Naive B cell (primary cell): ENCODE measurements at regions not wholly inside any gene's neighbourhood (a gene's known extent, or its start where the extent isn't known, plus 50 kb on each side); places are given as distances from the start of the nearest gene placed in this dataset.
A peak's percentile ranks its signal among the peaks of the same experiment; 100 is the strongest.

ENCODE experiments used
- ATAC-seq, 2 donors: fragments of 150-1000 bp; cut with Tn5 transposase; 2 replicates each; pipeline ENCODE4 v1.10.0; 2021; ENCODE audit warnings: low read depth in 2 of 2, mild to moderate bottlenecking in 2 of 2, moderate library complexity in 2 of 2
- DNase-seq: peaks from one replicate; pipeline ENCODE4 v3.0.0; 2022
- H3K27ac Mint-ChIP-seq, 6 donors: one replicate each; pipeline ENCODE4 v1.8.0; 2020 to 2022; ENCODE audit warnings: mild to moderate bottlenecking in 6 of 6, mixed read lengths in 6 of 6, moderate library complexity in 5 of 6, inconsistent platforms in 2 of 6
- H3K27me3 Mint-ChIP-seq, 3 donors: one replicate each; pipeline ENCODE4 v1.8.0; 2021 to 2022; ENCODE audit warnings: mixed read lengths in 3 of 3, mild to moderate bottlenecking in 1 of 3
- H3K36me3 Mint-ChIP-seq, 2 donors: one replicate each; pipeline ENCODE4 v1.8.0; 2020 to 2022; ENCODE audit warnings: mixed read lengths in 2 of 2, inconsistent platforms in 1 of 2, mild to moderate bottlenecking in 1 of 2
- H3K4me1 Mint-ChIP-seq, 3 donors: one replicate each; pipeline ENCODE4 v1.8.0; 2020 to 2022; ENCODE audit warnings: mixed read lengths in 3 of 3, inconsistent platforms in 1 of 3, mild to moderate bottlenecking in 1 of 3, moderate library complexity in 1 of 3
- H3K4me3 Mint-ChIP-seq, 8 donors: one replicate each; pipeline ENCODE4 v1.8.0; 2020 to 2022; ENCODE audit warnings: mild to moderate bottlenecking in 8 of 8, mixed read lengths in 8 of 8, moderate library complexity in 8 of 8, inconsistent platforms in 2 of 8
- H3K9me3 Mint-ChIP-seq, 7 donors: one replicate each; pipeline ENCODE4 v1.8.0; 2020 to 2022; ENCODE audit warnings: mixed read lengths in 7 of 7, mild to moderate bottlenecking in 5 of 7, inconsistent platforms in 2 of 7, moderate library complexity in 1 of 7

DNA sequence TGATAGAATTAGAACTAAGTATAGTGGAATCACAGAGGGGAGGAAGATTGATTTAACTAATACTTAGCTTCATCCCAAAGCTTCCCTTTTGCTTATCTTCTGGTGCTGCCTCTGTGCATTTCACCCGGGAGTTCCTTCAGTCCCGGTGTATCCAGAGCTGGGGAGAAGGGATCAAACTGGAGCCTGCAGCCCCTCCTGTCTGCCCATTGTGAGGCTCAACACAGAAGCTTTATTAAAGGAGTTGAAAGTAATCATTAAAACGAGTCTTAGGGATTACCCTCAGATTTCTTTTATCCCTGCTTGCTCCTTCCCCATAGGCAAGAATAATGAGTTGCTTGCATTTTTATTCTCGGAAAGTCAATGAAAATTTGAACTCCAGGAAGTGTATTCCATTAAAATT is 739.7 kb upstream of the DDX18 start:
- Mint-ChIP-seq H3K36me3 (no peaks in the 10 kb centered on the region), H3K4me1 (no peaks in the 10 kb centered on the region), H3K4me3 (no peak overlapping the region), H3K27me3 (no peaks in the 10 kb centered on the region), H3K27ac (no peak overlapping the region), H3K9me3 (peaks cover 0 to 20% (median 10%) of the 10 kb centered on the region in 7 donors)
- DNase-seq (no peak), ATAC-seq (no peak)

DNA sequence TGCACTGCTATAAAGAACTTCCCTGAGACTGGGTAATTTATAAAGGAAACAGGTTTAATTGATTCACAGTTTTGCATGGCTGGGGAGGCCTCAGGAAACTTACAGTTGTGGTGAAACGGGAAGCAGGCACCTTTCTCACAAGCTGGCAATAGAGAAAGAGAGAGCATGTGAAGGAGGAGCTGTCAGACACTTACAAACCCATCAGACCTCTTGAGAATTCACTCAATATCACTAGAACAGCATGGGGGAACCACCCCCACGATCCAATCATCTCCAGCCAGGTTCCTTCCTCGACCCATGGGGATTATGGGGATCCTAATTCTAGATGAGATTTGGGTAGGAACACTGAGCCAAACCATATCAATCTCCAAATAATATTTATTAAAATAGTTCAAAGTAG is 729.2 kb upstream of the DDX18 start:
- Mint-ChIP-seq H3K9me3 (peaks cover 0 to 17% (median 2%) of the 10 kb centered on the region in 7 donors), H3K4me1 (no peaks in the 10 kb centered on the region)

DNA sequence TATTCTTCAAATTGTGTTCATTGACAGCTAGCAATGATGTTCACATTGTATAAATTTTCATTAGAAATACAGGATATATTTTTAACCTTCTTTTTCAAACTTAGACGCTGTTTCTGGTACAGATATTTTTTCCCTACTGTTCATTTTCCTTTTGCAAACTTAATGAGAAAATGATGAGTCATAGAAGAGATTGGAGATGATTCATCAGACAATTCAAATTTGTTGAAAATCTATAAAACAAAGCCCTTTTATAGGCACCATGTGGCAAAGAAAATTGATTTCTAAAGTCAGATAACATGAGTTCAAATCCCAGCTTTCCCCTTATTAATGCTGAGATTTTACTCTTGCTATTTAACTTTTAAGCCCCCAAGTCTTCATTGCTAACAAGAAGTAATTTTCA is 728.8 kb upstream of the DDX18 start:
- ATAC-seq (no peak), DNase-seq (no peak)
- H3K27ac Mint-ChIP-seq = no peak overlapping the region
- no peaks in the 10 kb centered on the region for H3K27me3 Mint-ChIP-seq
- H3K4me3 Mint-ChIP-seq = no peak overlapping the region
- H3K36me3 Mint-ChIP-seq = no peaks in the 10 kb centered on the region
- H3K4me1 Mint-ChIP-seq = no peaks in the 10 kb centered on the region
- peaks cover 0 to 16% (median 2%) of the 10 kb centered on the region in 7 donors for H3K9me3 Mint-ChIP-seq

More for the DNA sequence above, 729.2 kb upstream of the DDX18 start:
- ATAC-seq (no peak), DNase-seq (no peak)
- no peaks in the 10 kb centered on the region for H3K27me3 Mint-ChIP-seq
- H3K27ac Mint-ChIP-seq = no peak overlapping the region
- no peak overlapping the region for H3K4me3 Mint-ChIP-seq
- no peaks in the 10 kb centered on the region for H3K36me3 Mint-ChIP-seq

DNA sequence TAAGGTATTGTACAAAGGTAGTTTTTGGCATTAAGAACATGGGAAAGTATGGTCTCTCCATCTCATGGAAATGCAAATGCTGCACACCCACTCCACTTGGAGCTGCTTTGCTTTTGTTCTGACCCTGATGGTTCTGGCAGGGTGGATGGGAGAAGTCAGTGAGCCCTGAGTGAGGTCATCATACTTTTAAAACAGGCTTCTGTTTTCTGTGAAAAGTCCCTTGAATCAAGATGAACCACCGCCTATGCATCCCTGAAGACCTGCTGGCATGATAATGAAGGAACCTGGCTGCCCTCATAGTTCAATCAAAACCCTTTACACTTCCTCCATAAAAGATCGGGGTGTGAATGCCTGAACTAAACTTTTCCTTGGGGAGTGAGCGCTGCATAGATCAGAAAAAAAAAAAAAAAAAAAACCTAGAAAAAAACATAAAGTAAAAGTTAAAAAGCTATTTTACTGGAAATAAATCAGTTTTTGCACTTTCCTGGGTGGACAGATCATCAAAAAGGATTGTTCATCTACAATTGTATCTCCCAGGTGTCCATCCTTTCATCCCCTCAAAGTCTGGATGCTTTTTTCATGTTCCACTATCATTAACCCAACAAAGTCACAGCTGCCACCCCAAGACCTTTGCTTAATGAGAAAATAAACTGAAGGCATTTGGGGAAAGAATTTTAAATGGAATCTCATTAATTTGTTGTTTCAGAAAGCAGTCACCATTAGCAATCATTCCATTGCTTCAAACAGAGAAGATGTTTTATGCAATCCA is 728.1 kb upstream of the DDX18 start:
- H3K4me3 Mint-ChIP-seq = no peak overlapping the region
- no peaks in the 10 kb centered on the region for H3K27me3 Mint-ChIP-seq
- no peaks in the 10 kb centered on the region for H3K4me1 Mint-ChIP-seq
- H3K27ac Mint-ChIP-seq = no peak overlapping the region
- ATAC-seq (no peak), DNase-seq (no peak)
- no peaks in the 10 kb centered on the region for H3K36me3 Mint-ChIP-seq
- H3K9me3 Mint-ChIP-seq = peaks cover 0 to 12% (median 1%) of the 10 kb centered on the region in 7 donors

DNA sequence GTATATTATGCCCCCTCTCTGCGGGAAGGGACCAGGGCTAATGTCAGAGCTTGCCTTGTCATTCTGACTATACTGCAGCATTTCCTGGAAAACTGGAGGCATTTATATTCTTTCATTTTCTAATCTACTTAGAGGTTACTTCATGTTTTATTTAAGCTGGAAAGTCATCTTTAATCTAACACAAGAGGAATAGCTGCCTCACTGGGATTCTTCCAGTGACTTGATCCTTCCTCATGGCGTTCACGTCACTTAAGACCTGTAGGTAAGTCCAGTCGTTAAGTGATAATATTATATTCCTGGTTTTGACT is 727.6 kb upstream of the DDX18 start:
- H3K27me3 Mint-ChIP-seq = no peaks in the 10 kb centered on the region
- H3K9me3 Mint-ChIP-seq = peaks cover 0 to 9% (median under 1%) of the 10 kb centered on the region in 7 donors
- H3K36me3 Mint-ChIP-seq = no peaks in the 10 kb centered on the region
- no peaks in the 10 kb centered on the region for H3K4me1 Mint-ChIP-seq
- no peak overlapping the region for H3K4me3 Mint-ChIP-seq
- DNase-seq (no peak), ATAC-seq (no peak)
- H3K27ac Mint-ChIP-seq = no peak overlapping the region

DNA sequence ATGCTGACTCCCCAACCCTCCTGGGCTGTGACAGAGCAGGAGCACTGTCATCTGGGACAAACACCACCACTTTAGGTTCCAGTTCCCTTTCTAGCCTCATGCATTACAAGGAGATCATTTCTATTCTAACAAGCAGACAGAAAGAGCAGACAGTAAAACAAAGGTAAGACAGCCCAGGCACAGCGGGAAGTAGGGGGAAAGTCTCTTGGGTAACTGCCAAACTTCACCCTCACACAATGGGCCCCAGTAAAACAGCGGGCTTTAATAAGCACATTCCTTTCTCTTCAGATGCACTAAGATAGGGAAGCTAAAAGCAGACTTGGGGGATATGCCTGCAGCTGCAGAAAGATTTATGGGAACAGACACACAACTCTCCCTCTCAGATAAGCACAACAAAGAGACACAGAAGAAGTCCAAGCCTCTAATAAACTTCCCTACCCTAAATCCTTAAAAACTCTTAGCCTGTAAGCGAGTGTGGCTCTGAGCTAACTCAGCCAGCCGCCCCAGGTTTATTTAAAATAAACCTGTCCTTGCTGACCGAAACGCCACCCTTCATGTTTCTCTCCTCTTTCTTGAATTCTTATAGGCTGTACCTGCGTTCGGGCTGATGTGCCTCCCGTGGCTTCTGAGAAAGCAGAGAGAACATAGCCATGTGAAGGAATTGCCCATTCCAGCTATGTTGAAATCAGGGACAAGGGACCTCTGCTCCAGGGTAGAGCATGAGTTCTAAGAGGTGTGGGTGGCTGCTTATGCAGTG is 726.8 kb upstream of the DDX18 start:
- Mint-ChIP-seq H3K4me3 (no peak overlapping the region), H3K27me3 (no peaks in the 10 kb centered on the region), H3K9me3 (peaks cover 0 to 9% (median 2%) of the 10 kb centered on the region in 7 donors), H3K36me3 (no peaks in the 10 kb centered on the region), H3K4me1 (no peaks in the 10 kb centered on the region), H3K27ac (no peak overlapping the region)
- no peak for ATAC-seq
- no peak for DNase-seq

DNA sequence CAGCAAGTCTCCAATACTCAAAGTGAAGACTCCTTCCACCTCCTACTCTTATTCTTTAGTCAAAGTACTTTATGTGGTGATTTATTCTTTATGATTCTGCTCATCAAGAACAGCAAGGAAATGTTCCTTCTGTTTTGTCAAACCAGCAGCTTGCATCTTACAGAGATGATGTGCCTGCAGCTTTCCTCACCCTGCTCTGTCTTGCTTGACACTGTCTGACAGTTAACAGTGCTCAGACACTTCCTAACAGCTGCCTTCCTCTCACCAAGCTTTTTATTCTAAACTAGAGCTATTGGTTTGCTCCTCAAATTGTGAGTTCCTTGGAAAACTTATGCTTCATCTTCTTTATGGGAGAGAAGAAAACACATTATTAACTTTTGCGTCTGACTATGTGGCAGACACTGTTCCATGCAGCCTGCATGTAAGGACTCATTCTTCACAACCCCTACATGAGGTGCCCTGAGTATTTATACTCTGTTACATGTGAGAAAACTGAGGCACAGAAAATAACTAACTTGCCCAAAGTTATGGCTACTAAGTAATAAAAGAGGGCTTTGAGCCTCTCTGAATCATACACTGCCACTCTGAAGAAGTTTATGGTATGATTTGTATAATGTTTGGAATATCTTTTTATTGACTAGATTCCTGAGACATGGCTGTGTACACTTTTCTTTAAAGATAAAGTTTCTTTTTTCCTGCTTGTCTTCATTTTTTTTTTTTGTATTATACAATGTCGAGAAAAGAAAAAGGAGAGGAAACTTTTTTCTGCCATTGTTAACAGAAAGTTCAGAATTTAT is 723.3 kb upstream of the DDX18 start:
- Mint-ChIP-seq H3K4me1 (no peaks in the 10 kb centered on the region), H3K27ac (no peak overlapping the region), H3K36me3 (no peaks in the 10 kb centered on the region), H3K9me3 (peaks cover 0 to 7% (median 2%) of the 10 kb centered on the region in 7 donors), H3K4me3 (no peak overlapping the region), H3K27me3 (no peaks in the 10 kb centered on the region)
- DNase-seq (no peak), ATAC-seq (no peak)

DNA sequence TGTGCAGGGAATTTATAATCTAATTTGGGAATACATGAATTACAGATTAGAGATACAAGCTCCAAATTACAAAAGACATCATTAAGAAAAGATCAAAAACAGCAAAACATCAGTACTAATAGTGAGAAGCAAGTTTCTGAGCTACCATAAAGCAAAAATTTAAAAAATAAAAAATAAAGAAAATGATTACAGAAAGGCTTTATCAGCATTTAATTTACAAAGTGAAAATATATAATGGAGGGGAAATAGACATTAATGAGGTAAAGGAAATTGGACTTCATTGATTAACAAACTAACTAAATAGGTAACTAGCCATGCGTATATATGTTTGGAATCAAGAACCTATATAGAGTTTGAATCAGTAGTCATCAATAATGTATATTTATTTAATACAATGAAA is 712.9 kb upstream of the DDX18 start:
- Mint-ChIP-seq H3K4me1 (no peaks in the 10 kb centered on the region), H3K9me3 (peaks cover 0 to 8% (median 1%) of the 10 kb centered on the region in 7 donors), H3K4me3 (no peak overlapping the region), H3K27me3 (no peaks in the 10 kb centered on the region), H3K27ac (no peak overlapping the region), H3K36me3 (no peaks in the 10 kb centered on the region)
- ATAC-seq (no peak), DNase-seq (no peak)

DNA sequence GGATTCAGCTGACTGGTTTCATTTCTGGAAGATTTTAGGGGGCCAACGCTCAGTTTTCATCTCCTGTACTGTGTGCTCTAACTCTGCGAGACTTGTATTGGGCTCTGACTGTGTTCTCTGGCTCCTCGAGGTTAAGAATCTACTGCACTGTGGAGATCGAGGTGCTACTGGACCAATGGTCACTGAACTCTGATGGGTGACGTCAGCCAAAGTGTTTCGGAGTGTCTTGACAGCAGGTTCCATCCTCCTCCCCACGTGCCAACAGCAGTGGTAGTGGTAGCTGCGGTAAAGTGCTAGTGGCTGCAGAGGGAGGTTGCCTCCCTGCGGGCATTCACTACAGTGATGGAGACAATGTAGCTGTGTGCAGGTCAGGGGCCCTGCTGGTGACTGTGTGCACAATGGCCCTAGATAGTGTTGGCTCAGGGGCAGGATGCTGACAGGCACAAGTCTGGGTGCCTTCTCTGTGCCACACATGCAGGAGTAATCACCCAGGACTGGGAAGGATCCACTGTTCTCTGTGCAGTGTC is 705.7 kb upstream of the DDX18 start:
- Mint-ChIP-seq H3K9me3 (peaks cover 5 to 17% (median 8%) of the 10 kb centered on the region in 7 donors), H3K27ac (no peak overlapping the region), H3K4me1 (no peaks in the 10 kb centered on the region), H3K36me3 (no peaks in the 10 kb centered on the region), H3K4me3 (no peak overlapping the region), H3K27me3 (no peaks in the 10 kb centered on the region)
- no peak for DNase-seq
- no peak for ATAC-seq

DNA sequence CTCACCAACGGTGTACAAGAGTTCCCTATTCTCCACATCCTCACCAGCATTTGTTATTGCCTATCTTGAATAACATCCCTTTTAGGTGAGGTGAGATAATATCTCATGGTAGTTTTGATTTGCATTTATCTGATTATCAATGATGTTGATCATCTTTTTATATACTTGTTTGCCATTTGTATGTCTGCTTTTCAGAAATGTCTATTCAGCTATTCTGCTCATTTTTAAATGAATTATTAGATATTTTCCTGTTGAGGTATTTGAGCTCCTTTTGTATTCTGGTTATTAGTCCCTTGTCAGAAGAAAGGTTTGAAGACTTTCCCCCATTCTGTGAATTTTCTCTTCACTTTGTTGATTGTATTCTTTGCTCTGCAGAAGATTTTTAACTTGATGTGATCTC is 695.5 kb upstream of the DDX18 start:
- ATAC-seq (no peak), DNase-seq (no peak)
- no peak overlapping the region for H3K4me3 Mint-ChIP-seq
- H3K9me3 Mint-ChIP-seq = peaks cover 0 to 6% (median 0%) of the 10 kb centered on the region in 7 donors
- no peaks in the 10 kb centered on the region for H3K36me3 Mint-ChIP-seq
- no peak overlapping the region for H3K27ac Mint-ChIP-seq
- no peaks in the 10 kb centered on the region for H3K4me1 Mint-ChIP-seq
- no peaks in the 10 kb centered on the region for H3K27me3 Mint-ChIP-seq

DNA sequence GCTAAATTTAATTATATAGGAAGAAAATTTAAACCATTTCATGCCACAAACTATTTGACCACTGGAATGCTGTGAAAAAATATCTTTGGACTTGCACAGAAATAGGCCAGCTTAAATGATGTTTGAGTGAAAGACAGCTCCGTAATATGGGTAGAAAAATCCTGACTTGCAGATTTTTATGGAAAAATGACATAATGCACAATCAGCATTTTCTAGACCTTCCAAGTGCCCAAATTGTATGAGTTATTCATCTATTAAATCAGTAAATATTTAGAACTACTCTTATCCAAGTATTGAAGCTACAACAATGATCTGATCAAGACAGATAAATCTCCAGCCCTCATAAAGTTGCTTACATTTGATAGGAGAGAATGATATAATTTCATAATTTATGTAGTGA is 691.1 kb upstream of the DDX18 start:
- Mint-ChIP-seq H3K27ac (no peak overlapping the region), H3K4me3 (no peak overlapping the region), H3K27me3 (no peaks in the 10 kb centered on the region), H3K9me3 (peaks cover 0 to 6% (median 0%) of the 10 kb centered on the region in 7 donors), H3K36me3 (no peaks in the 10 kb centered on the region), H3K4me1 (no peaks in the 10 kb centered on the region)
- ATAC-seq = no peak
- no peak for DNase-seq

DNA sequence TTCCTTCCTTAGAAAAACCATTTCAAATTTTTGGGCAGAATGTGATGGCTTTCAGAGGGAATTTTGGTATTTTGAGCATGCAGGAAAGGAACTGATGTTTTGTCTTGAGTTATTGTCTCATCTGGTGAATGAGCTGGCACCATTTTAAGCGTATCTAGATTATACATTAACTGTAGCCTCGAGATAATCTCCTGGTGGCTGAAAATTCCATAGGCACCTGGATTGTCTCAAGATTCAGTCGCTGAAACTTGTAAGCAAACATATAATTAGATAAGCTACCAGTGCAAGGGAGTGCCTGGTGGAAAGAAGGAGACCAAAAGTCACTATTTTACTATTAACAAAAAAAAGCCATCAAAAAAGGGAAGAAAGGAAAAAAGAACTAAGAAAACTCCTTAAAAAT is 687.8 kb upstream of the DDX18 start:
- ATAC-seq = no peak
- no peaks in the 10 kb centered on the region for H3K4me1 Mint-ChIP-seq
- H3K36me3 Mint-ChIP-seq = no peaks in the 10 kb centered on the region
- no peak overlapping the region for H3K4me3 Mint-ChIP-seq
- H3K27me3 Mint-ChIP-seq = no peaks in the 10 kb centered on the region
- no peak for DNase-seq
- H3K27ac Mint-ChIP-seq = peak overlapping the region in 1 of 6 donors; percentile 27
- H3K9me3 Mint-ChIP-seq = peaks cover 5 to 12% (median 6%) of the 10 kb centered on the region in 7 donors

- H3K9me3 Mint-ChIP-seq = peaks cover 4 to 12% (median 5%) of the 10 kb centered on the region in 7 donors
- no peaks in the 10 kb centered on the region for H3K4me1 Mint-ChIP-seq
- H3K27ac Mint-ChIP-seq = no peak overlapping the region
- ATAC-seq (no peak), DNase-seq (no peak)
- no peak overlapping the region for H3K4me3 Mint-ChIP-seq
- H3K36me3 Mint-ChIP-seq = no peaks in the 10 kb centered on the region
- no peaks in the 10 kb centered on the region for H3K27me3 Mint-ChIP-seq
Measured at GRCh38 chr2:117127680-117128079, 686.8 kb upstream of the DDX18 start.
